ENCODE measurements at regions not wholly inside any gene's neighbourhood (a gene's known extent, or its start where the extent isn't known, plus 50 kb on each side); places are given as distances from the start of the nearest gene placed in this dataset.
A peak's percentile ranks its signal among the peaks of the same experiment; 100 is the strongest.
"Not testable (repeated sequence)": the region's sequence is repeated elsewhere in the genome, so short reads cannot be mapped to it uniquely, and the experiment has no call there.

- DNase-seq = no peak
Measured at GRCh38 chr13:103634066-103634465, 567.8 kb upstream of the SLC10A2 start.

- DNase-seq = no peak
Measured at GRCh38 chr13:103625194-103625593, 559.0 kb upstream of the SLC10A2 start.

- DNase-seq = no peak
Measured at GRCh38 chr13:103618151-103618550, 551.9 kb upstream of the SLC10A2 start.

- DNase-seq = peak; percentile 90
Measured at GRCh38 chr13:103615771-103616170, 549.6 kb upstream of the SLC10A2 start.

GRCh38 chr13:103614761-103615160 lies 548.5 kb upstream of the SLC10A2 start:
- DNase-seq = no peak

- no peak for DNase-seq
Measured at GRCh38 chr13:103607995-103608394, 541.8 kb upstream of the SLC10A2 start.

- DNase-seq = no peak
Measured at GRCh38 chr13:103605546-103606326, 539.5 kb upstream of the SLC10A2 start.

GRCh38 chr13:103599870-103600269 lies 533.7 kb upstream of the SLC10A2 start:
- DNase-seq = not testable (repeated sequence)

- DNase-seq = no peak
Measured at GRCh38 chr13:103598671-103599070, 532.5 kb upstream of the SLC10A2 start.

GRCh38 chr13:103573446-103573845 lies 507.2 kb upstream of the SLC10A2 start:
- DNase-seq = no peak

GRCh38 chr13:103568314-103568713 lies 502.1 kb upstream of the SLC10A2 start:
- DNase-seq = no peak

- DNase-seq = no peak
Measured at GRCh38 chr13:103557878-103558277, 491.7 kb upstream of the SLC10A2 start.

GRCh38 chr13:103556681-103557080 lies 490.5 kb upstream of the SLC10A2 start:
- DNase-seq = no peak

- no peak for DNase-seq
Measured at GRCh38 chr13:103547914-103548313, 481.7 kb upstream of the SLC10A2 start.

- no peak for DNase-seq
Measured at GRCh38 chr13:103546271-103546670, 480.1 kb upstream of the SLC10A2 start.

- no peak for DNase-seq
Measured at GRCh38 chr13:103542648-103543047, 476.4 kb upstream of the SLC10A2 start.

GRCh38 chr13:103540382-103540765 lies 474.2 kb upstream of the SLC10A2 start:
- DNase-seq = no peak

GRCh38 chr13:103539721-103540381 lies 473.6 kb upstream of the SLC10A2 start:
- no peak for DNase-seq

GRCh38 chr13:103539265-103539664 lies 473.0 kb upstream of the SLC10A2 start:
- DNase-seq = peak; percentile 42

GRCh38 chr13:103537616-103538015 lies 471.4 kb upstream of the SLC10A2 start:
- DNase-seq = no peak

GRCh38 chr13:103531278-103531677 lies 465.1 kb upstream of the SLC10A2 start:
- DNase-seq = no peak

- DNase-seq = no peak
Measured at GRCh38 chr13:103528437-103528836, 462.2 kb upstream of the SLC10A2 start.

- no peak for DNase-seq
Measured at GRCh38 chr13:103525530-103525929, 459.3 kb upstream of the SLC10A2 start.

GRCh38 chr13:103523858-103524257 lies 457.6 kb upstream of the SLC10A2 start:
- DNase-seq = no peak

- DNase-seq = no peak
Measured at GRCh38 chr13:103521532-103521931, 455.3 kb upstream of the SLC10A2 start.
